Fibroblast of lung (primary cell): ENCODE measurements at regions not wholly inside any gene's neighbourhood (a gene's known extent, or its start where the extent isn't known, plus 50 kb on each side); places are given as distances from the start of the nearest gene placed in this dataset.

Experiments used
- DNase-seq, 2 donors: peaks; one replicate each; pipeline versions ENCODE4 v3.0.0 to v3.0.0-alpha.2; 2010; ENCODE audit warnings: low read depth in 2 of 2
- H2AFZ ChIP-seq: 2 replicates; pipeline ENCODE4 v1.5.1; 2012; ENCODE audit warnings: low read length, control low read depth, inconsistent platforms
- H3K27ac ChIP-seq: 2 replicates; pipeline ENCODE4 v1.5.1; 2011; ENCODE audit warnings: low read length, control low read depth; ENCODE audit not compliant: insufficient read depth
- H3K27me3 ChIP-seq: 2 replicates; pipeline ENCODE4 v1.5.1; 2011; ENCODE audit warnings: mild to moderate bottlenecking, low read length; ENCODE audit not compliant: control insufficient read depth, insufficient read depth
- H3K36me3 ChIP-seq: 2 replicates; pipeline ENCODE4 v1.5.1; 2011; ENCODE audit warnings: low read length; ENCODE audit not compliant: control insufficient read depth, insufficient read depth
- H3K4me1 ChIP-seq: 2 replicates; pipeline ENCODE4 v1.5.1; 2011; ENCODE audit warnings: low read length; ENCODE audit not compliant: control insufficient read depth, insufficient read depth; ENCODE audit errors: extremely low read depth
- H3K4me2 ChIP-seq: 2 replicates; pipeline ENCODE4 v1.5.1; 2011; ENCODE audit warnings: low read length, control low read depth; ENCODE audit not compliant: insufficient read depth; ENCODE audit errors: extremely low read depth
- H3K4me3 ChIP-seq, 4 experiments: fragments of 200-600 bp in 1 of 4; sonication (generic) in 1 of 4; replicated peaks in 1 of 4; 2 replicates each; pipeline ENCODE4 v1.5.1; 2011 to 2016; ENCODE audit warnings: low read length in 4 of 4, low read depth in 3 of 4, mild to moderate bottlenecking in 3 of 4, control low read depth in 2 of 4, inconsistent platforms in 1 of 4, mixed read lengths in 1 of 4; ENCODE audit not compliant: insufficient read depth in 1 of 4; ENCODE audit errors: control extremely low read depth in 1 of 4
- H3K79me2 ChIP-seq: 2 replicates; pipeline ENCODE4 v1.5.1; 2012; ENCODE audit warnings: mild to moderate bottlenecking, low read length, inconsistent platforms; ENCODE audit not compliant: control insufficient read depth, insufficient read depth
- H3K9ac ChIP-seq: 2 replicates; pipeline ENCODE4 v1.5.1; 2011; ENCODE audit warnings: mild to moderate bottlenecking, low read length, control low read depth; ENCODE audit not compliant: insufficient read depth
- H3K9me3 ChIP-seq: 2 replicates; pipeline ENCODE4 v1.5.1; 2012; ENCODE audit warnings: low read depth, low read length; ENCODE audit not compliant: control insufficient read depth, insufficient read depth
- H4K20me1 ChIP-seq: 2 replicates; pipeline ENCODE4 v1.5.1; 2011; ENCODE audit warnings: low read length; ENCODE audit not compliant: control insufficient read depth, insufficient read depth; ENCODE audit errors: extremely low read depth
- CTCF ChIP-seq, 2 donors: IDR thresholded peaks in 1 of 2; conservative IDR thresholded peaks in 1 of 2; 1 replicate in 1 of 2; 2 replicates in 1 of 2; pipeline ENCODE4 v1.5.1; 2011 to 2012; ENCODE audit warnings: low read length in 2 of 2, control low read depth in 1 of 2, inconsistent platforms in 1 of 2, low read depth in 1 of 2, mild to moderate bottlenecking in 1 of 2
- EZH2 ChIP-seq: IDR thresholded peaks from 2 replicates; pipeline ENCODE4 v1.5.1; 2012; ENCODE audit warnings: low read length, control low read depth, mild to moderate bottlenecking; ENCODE audit errors: missing control alignments

DNA sequence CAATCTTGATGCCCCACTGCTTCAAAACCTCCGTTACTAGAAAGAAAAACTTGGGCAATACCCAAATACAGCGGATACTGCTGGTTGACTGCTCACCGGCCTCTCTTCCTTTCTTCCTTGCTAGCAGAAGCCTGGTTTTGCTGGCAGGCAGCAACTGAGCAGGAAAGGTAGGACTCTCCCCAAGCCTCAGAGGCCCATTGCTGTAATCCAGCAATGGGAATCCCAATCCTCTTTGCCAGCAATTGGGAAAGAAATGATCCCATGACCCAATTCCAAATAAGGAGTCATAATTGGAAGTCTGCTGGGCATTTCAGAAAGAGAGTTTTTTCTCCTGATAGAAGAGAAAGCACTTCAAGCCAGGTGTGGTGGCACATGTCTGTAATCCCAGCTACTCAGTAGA, 394.5 kb downstream of the BCOR start:
- no peaks in the 10 kb centered on the region for H3K27me3 ChIP-seq
- DNase-seq, result no peak
- no peak overlapping the region for H3K4me2 ChIP-seq
- H3K9me3 ChIP-seq, result no peaks in the 10 kb centered on the region
- no peak overlapping the region for H3K27ac ChIP-seq
- H2AFZ ChIP-seq, result no peak overlapping the region
- H3K9ac ChIP-seq, result no peak overlapping the region
- no peaks in the 10 kb centered on the region for H3K79me2 ChIP-seq
- no peaks in the 10 kb centered on the region for H3K4me1 ChIP-seq
- no peak overlapping the region for H3K4me3 ChIP-seq
- no peaks in the 10 kb centered on the region for H3K36me3 ChIP-seq
- no peaks in the 10 kb centered on the region for H4K20me1 ChIP-seq
- TF ChIP-seq CTCF (conservative IDR thresholded peaks at IDR 0.05 in 1 of 2, IDR thresholded peaks at IDR 0.05 in 1 of 2; ENCODE audit: low read depth in 1 of 2, low read length in 2 of 2) (no peak), EZH2 (no peak)

GRCh38 chrX:39704590-39704989, 393.2 kb downstream of the BCOR start:
- H3K79me2 ChIP-seq, result no peaks in the 10 kb centered on the region

DNA sequence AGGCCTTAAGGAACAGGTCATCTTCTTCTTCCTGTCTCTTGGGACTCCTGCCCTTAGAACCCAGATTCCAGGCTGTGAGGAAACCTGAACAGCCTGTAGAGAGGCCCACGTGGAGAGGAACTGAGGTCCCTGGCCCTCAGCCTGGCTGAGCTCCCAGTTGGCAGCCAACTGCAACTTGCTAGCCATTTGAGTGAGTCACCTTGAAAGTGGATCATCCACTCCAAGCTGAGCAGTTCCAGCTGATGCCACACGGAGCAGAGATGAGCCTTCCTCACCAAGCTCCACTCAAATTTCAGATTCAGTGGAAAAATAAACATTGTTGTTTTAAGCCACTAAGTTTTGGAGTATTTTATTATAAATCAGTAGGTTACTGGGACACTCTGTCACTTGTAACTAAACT, 392.5 kb downstream of the BCOR start:
- TF ChIP-seq EZH2, result no peak
- TF ChIP-seq CTCF (conservative IDR thresholded peaks at IDR 0.05 in 1 of 2, IDR thresholded peaks at IDR 0.05 in 1 of 2; ENCODE audit: low read depth in 1 of 2, low read length in 2 of 2), result peak; percentile 54 to 63
- Histone ChIP-seq H3K4me2 (no peak overlapping the region), H3K4me3 (no peak overlapping the region), H3K27me3 (no peaks in the 10 kb centered on the region), H3K9ac (no peak overlapping the region), H4K20me1 (no peaks in the 10 kb centered on the region), H3K79me2 (no peaks in the 10 kb centered on the region), H2AFZ (no peak overlapping the region), H3K36me3 (no peaks in the 10 kb centered on the region), H3K9me3 (no peaks in the 10 kb centered on the region), H3K27ac (no peak overlapping the region), H3K4me1 (no peaks in the 10 kb centered on the region)
- DNase-seq, result peak; percentile 87 to 89

More at GRCh38 chrX:39704590-39704989, 393.2 kb downstream of the BCOR start:
- DNase-seq, result no peak
- no peaks in the 10 kb centered on the region for H3K9me3 ChIP-seq
- H3K4me2 ChIP-seq, result no peak overlapping the region
- H3K27me3 ChIP-seq, result no peaks in the 10 kb centered on the region
- no peak overlapping the region for H3K9ac ChIP-seq
- H3K4me1 ChIP-seq, result no peaks in the 10 kb centered on the region
- no peaks in the 10 kb centered on the region for H4K20me1 ChIP-seq
- H2AFZ ChIP-seq, result no peak overlapping the region
- H3K4me3 ChIP-seq, result no peak overlapping the region
- no peaks in the 10 kb centered on the region for H3K36me3 ChIP-seq
- TF ChIP-seq CTCF (conservative IDR thresholded peaks at IDR 0.05 in 1 of 2, IDR thresholded peaks at IDR 0.05 in 1 of 2; ENCODE audit: low read depth in 1 of 2, low read length in 2 of 2) (no peak), EZH2 (no peak)
- H3K27ac ChIP-seq, result no peak overlapping the region
